Neuronal stem cell (in vitro differentiated cells): ENCODE measurements at regions not wholly inside any gene's neighbourhood (a gene's known extent, or its start where the extent isn't known, plus 50 kb on each side); places are given as distances from the start of the nearest gene placed in this dataset.
"Not testable (repeated sequence)": the region's sequence is repeated elsewhere in the genome, so short reads cannot be mapped to it uniquely, and the experiment has no call there.

ENCODE experiments used
- DNase-seq: peaks from one replicate; pipeline ENCODE4 v3.0.0-alpha.2; 2013; ENCODE audit warnings: low spot score
- H2AFZ ChIP-seq: one replicate; pipeline ENCODE4 v1.6.1; 2013; ENCODE audit warnings: mild to moderate bottlenecking, low read length, inconsistent platforms
- H2AK5ac ChIP-seq: 2 replicates; pipeline ENCODE4 v1.6.1; 2013; ENCODE audit warnings: low read depth, mild to moderate bottlenecking, inconsistent platforms, low read length, moderate library complexity, mixed read lengths
- H2BK120ac ChIP-seq: 2 replicates; pipeline ENCODE4 v1.6.1; 2013; ENCODE audit warnings: low read depth, mild to moderate bottlenecking, inconsistent platforms, low read length, moderate library complexity, mixed read lengths
- H2BK12ac ChIP-seq: one replicate; pipeline ENCODE4 v1.6.1; 2013; ENCODE audit warnings: low read length, inconsistent platforms
- H2BK15ac ChIP-seq: 2 replicates; pipeline ENCODE4 v1.6.1; 2013; ENCODE audit warnings: mild to moderate bottlenecking, low read length, inconsistent platforms, mixed read lengths
- H2BK5ac ChIP-seq: one replicate; pipeline ENCODE4 v1.6.1; 2013; ENCODE audit warnings: inconsistent platforms, mild to moderate bottlenecking, low read length, moderate library complexity
- H3K14ac ChIP-seq: one replicate; pipeline ENCODE4 v1.6.1; 2013; ENCODE audit warnings: low read length, inconsistent platforms
- H3K18ac ChIP-seq: 2 replicates; pipeline ENCODE4 v1.6.1; 2013; ENCODE audit warnings: low read length, inconsistent platforms
- H3K23ac ChIP-seq: 2 replicates; pipeline ENCODE4 v1.6.1; 2013; ENCODE audit warnings: low read depth, mild to moderate bottlenecking, mixed read lengths, low read length, inconsistent platforms; ENCODE audit not compliant: poor library complexity
- H3K27ac ChIP-seq: replicated peaks from 3 replicates; pipeline ENCODE4 v1.5.1; 2013; ENCODE audit warnings: low read length, inconsistent platforms
- H3K27me3 ChIP-seq, 3 experiments: 2 replicates each; pipeline ENCODE4 v1.6.1; 2013; ENCODE audit warnings: low read length in 3 of 3, mild to moderate bottlenecking in 2 of 3, inconsistent platforms in 1 of 3, low read depth in 1 of 3, mixed read lengths in 1 of 3, moderate library complexity in 1 of 3; ENCODE audit not compliant: control insufficient read depth in 3 of 3, insufficient read depth in 3 of 3
- H3K36me3 ChIP-seq, 2 donors: replicated peaks in 1 of 2; 2 replicates each; pipeline ENCODE4 v1.6.1; 2013; ENCODE audit warnings: low read length in 2 of 2; ENCODE audit not compliant: control insufficient read depth in 2 of 2, insufficient read depth in 2 of 2
- H3K4ac ChIP-seq: 2 replicates; pipeline ENCODE4 v1.6.1; 2013; ENCODE audit warnings: inconsistent platforms, mild to moderate bottlenecking, low read length, moderate library complexity
- H3K4me1 ChIP-seq, 2 donors: 1 replicate in 1 of 2; 2 replicates in 1 of 2; pipeline ENCODE4 v1.6.1; 2013; ENCODE audit warnings: low read length in 2 of 2, low read depth in 1 of 2; ENCODE audit not compliant: control insufficient read depth in 2 of 2, insufficient read depth in 1 of 2
- H3K4me2 ChIP-seq: one replicate; pipeline ENCODE4 v1.6.1; 2013; ENCODE audit warnings: mild to moderate bottlenecking, low read length, inconsistent platforms; ENCODE audit not compliant: insufficient read depth, poor library complexity, severe bottlenecking
- H3K4me3 ChIP-seq, 2 donors: 2 replicates each; pipeline ENCODE4 v1.5.1; 2013; ENCODE audit warnings: low read length in 2 of 2, mild to moderate bottlenecking in 2 of 2, inconsistent platforms in 1 of 2, moderate library complexity in 1 of 2
- H3K79me1 ChIP-seq: one replicate; pipeline ENCODE4 v1.6.1; 2013; ENCODE audit warnings: low read depth, mild to moderate bottlenecking, inconsistent platforms, low read length, moderate library complexity
- H3K9ac ChIP-seq: one replicate; pipeline ENCODE4 v1.6.1; 2013; ENCODE audit warnings: mild to moderate bottlenecking, low read depth, low read length, inconsistent platforms; ENCODE audit not compliant: poor library complexity
- H3K9me3 ChIP-seq, 2 donors: replicated peaks in 1 of 2; 2 replicates each; pipeline versions ENCODE3 to v1.6.1; 2013; ENCODE audit warnings: low read length in 2 of 2, mild to moderate bottlenecking in 2 of 2, inconsistent platforms in 1 of 2, low read depth in 1 of 2, mixed read lengths in 1 of 2, moderate library complexity in 1 of 2; ENCODE audit not compliant: control insufficient read depth in 2 of 2, insufficient read depth in 1 of 2
- H4K8ac ChIP-seq: one replicate; pipeline ENCODE4 v1.6.1; 2013; ENCODE audit warnings: low read depth, mild to moderate bottlenecking, inconsistent platforms, low read length, moderate library complexity
- H4K91ac ChIP-seq: one replicate; pipeline ENCODE4 v1.6.1; 2013; ENCODE audit warnings: low read length, low read depth, mild to moderate bottlenecking, inconsistent platforms; ENCODE audit not compliant: poor library complexity
- WGBS, 2 donors: extraction: QIAGEN DNeasy Blood & Tissue Kit; methylation state at CpG; one replicate each; pipeline ENCODE4 v1.1.7; 2013; ENCODE audit warnings: missing lambda C conversion rate in 2 of 2, mixed read lengths in 1 of 2; ENCODE audit not compliant: insufficient read length in 2 of 2, insufficient replicate concordance in 1 of 2; ENCODE audit errors: extremely low coverage in 2 of 2; 5-methylcytosine and 5-hydroxymethylcytosine counted together

GRCh38 chr10:55790276-55790675 lies 570.8 kb downstream of the ZWINT start:
- not testable (repeated sequence) for H3K4me2 ChIP-seq, H2BK15ac ChIP-seq, H3K79me1 ChIP-seq, H2BK120ac ChIP-seq, H3K14ac ChIP-seq, H4K8ac ChIP-seq, H2AFZ ChIP-seq, H3K9me3 ChIP-seq, H2AK5ac ChIP-seq, H3K18ac ChIP-seq, DNase-seq, H2BK12ac ChIP-seq, H3K23ac ChIP-seq, H3K4me3 ChIP-seq, H3K4ac ChIP-seq, H3K4me1 ChIP-seq, H2BK5ac ChIP-seq, H3K36me3 ChIP-seq, H3K27me3 ChIP-seq, H3K9ac ChIP-seq, H3K27ac ChIP-seq, H4K91ac ChIP-seq
- WGBS, 2 donors, result no CpG with 5 or more reads among the region's 1 CpG

GRCh38 chr10:55786461-55787050 lies 574.5 kb downstream of the ZWINT start:
- Histone ChIP-seq H2AFZ (no peak overlapping the region), H2BK12ac (no peak overlapping the region), H3K9me3 (no peaks in the 10 kb centered on the region), H3K4me1 (no peaks in the 10 kb centered on the region), H2BK5ac (no peak overlapping the region), H3K14ac (no peak overlapping the region), H3K4me2 (no peak overlapping the region), H3K18ac (no peak overlapping the region), H3K36me3 (no peaks in the 10 kb centered on the region), H3K27me3 (no peaks in the 10 kb centered on the region), H4K91ac (no peak overlapping the region), H3K23ac (no peak overlapping the region), H3K4ac (no peak overlapping the region), H3K27ac (no peak overlapping the region), H4K8ac (no peak overlapping the region), H2BK120ac (no peak overlapping the region), H3K9ac (no peak overlapping the region), H2BK15ac (no peak overlapping the region), H2AK5ac (no peak overlapping the region), H3K4me3 (no peak overlapping the region), H3K79me1 (no peaks in the 10 kb centered on the region)
- no CpG with 5 or more reads among the region's 3 CpGs for WGBS, 2 donors
- DNase-seq, result no peak

- no peak overlapping the region for H2BK12ac ChIP-seq
- no peak overlapping the region for H4K8ac ChIP-seq
- WGBS, 2 donors, result no CpG with 5 or more reads among the region's 4 CpGs
- no peak overlapping the region for H2AK5ac ChIP-seq
- no peaks in the 10 kb centered on the region for H3K36me3 ChIP-seq
- no peak for DNase-seq
- H3K4me1 ChIP-seq, result no peaks in the 10 kb centered on the region
- H4K91ac ChIP-seq, result no peak overlapping the region
- no peak overlapping the region for H3K18ac ChIP-seq
- H3K79me1 ChIP-seq, result no peaks in the 10 kb centered on the region
- H3K23ac ChIP-seq, result no peak overlapping the region
- H2BK120ac ChIP-seq, result no peak overlapping the region
- H3K27me3 ChIP-seq, result no peaks in the 10 kb centered on the region
- no peak overlapping the region for H2BK5ac ChIP-seq
- no peak overlapping the region for H3K27ac ChIP-seq
- H3K9ac ChIP-seq, result no peak overlapping the region
- H3K4me2 ChIP-seq, result no peak overlapping the region
- H3K4me3 ChIP-seq, result no peak overlapping the region
- H3K4ac ChIP-seq, result no peak overlapping the region
- H2BK15ac ChIP-seq, result no peak overlapping the region
- H3K9me3 ChIP-seq, result no peaks in the 10 kb centered on the region
- H3K14ac ChIP-seq, result no peak overlapping the region
- H2AFZ ChIP-seq, result no peak overlapping the region
Observed at GRCh38 chr10:55782181-55782580, 578.9 kb downstream of the ZWINT start.

- H3K9ac ChIP-seq, result no peak overlapping the region
- no peak overlapping the region for H4K8ac ChIP-seq
- WGBS, 2 donors, result no CpG with 5 or more reads among the region's 1 CpG
- H2AK5ac ChIP-seq, result no peak overlapping the region
- no peak for DNase-seq
- H3K9me3 ChIP-seq, result no peaks in the 10 kb centered on the region
- H2BK5ac ChIP-seq, result no peak overlapping the region
- H3K27me3 ChIP-seq, result no peaks in the 10 kb centered on the region
- no peak overlapping the region for H2BK15ac ChIP-seq
- H3K4me3 ChIP-seq, result no peak overlapping the region
- no peak overlapping the region for H3K4me2 ChIP-seq
- H4K91ac ChIP-seq, result no peak overlapping the region
- no peak overlapping the region for H2BK12ac ChIP-seq
- H3K27ac ChIP-seq, result no peak overlapping the region
- no peaks in the 10 kb centered on the region for H3K36me3 ChIP-seq
- H3K4me1 ChIP-seq, result peaks cover 1 to 2% of the 10 kb centered on the region in 2 donors
- H3K23ac ChIP-seq, result no peak overlapping the region
- no peak overlapping the region for H3K18ac ChIP-seq
- no peak overlapping the region for H2AFZ ChIP-seq
- no peak overlapping the region for H3K14ac ChIP-seq
- no peaks in the 10 kb centered on the region for H3K79me1 ChIP-seq
- H2BK120ac ChIP-seq, result no peak overlapping the region
- H3K4ac ChIP-seq, result no peak overlapping the region
Observed at GRCh38 chr10:55766212-55766611, 594.8 kb downstream of the ZWINT start.
